ENCODE measurements at regions not wholly inside any gene's neighbourhood (a gene's known extent, or its start where the extent isn't known, plus 50 kb on each side); places are given as distances from the start of the nearest gene placed in this dataset.

DNA sequence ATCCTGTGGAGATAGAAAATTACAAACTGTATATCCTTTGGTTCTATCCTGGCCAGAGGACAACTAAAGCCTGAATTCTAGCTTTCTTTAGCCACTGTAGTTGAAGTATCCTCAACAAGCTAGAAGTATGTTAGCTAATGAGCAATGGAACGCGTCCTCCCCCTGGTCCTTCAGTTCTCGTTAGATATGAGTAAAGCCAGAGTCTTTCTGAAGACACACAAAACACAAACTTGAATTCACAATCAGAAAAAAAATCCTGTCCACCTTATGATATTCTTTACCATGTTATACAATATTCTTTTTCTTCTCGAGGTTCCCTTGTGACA is 1527.0 kb upstream of the SLC10A2 start:
- Histone ChIP-seq H3K56ac (replicated peaks; ENCODE audit: insufficient read length, low read depth, low read length) (no peak overlapping the region), H3K36me3 (ENCODE audit: control insufficient read depth in 2 of 4, insufficient read depth in 4 of 4, low read length in 3 of 4) (no peaks in the 10 kb centered on the region), H3K4ac (replicated peaks; ENCODE audit: insufficient read length, low read depth, low read length) (no peak overlapping the region), H3K79me2 (ENCODE audit: control insufficient read depth in 1 of 2, insufficient read depth in 2 of 2, low read length in 2 of 2) (no peaks in the 10 kb centered on the region), H3K4me2 (ENCODE audit: insufficient read depth in 1 of 2, low read depth in 2 of 2, low read length in 2 of 2) (no peak overlapping the region), H4K8ac (ENCODE audit: extremely low read depth, insufficient read depth, low read length) (no peak overlapping the region), H2BK15ac (ENCODE audit: low read length) (no peak overlapping the region), H2BK5ac (ENCODE audit: low read depth, low read length) (no peak overlapping the region), H2BK120ac (replicated peaks; ENCODE audit: low read depth, low read length) (no peak overlapping the region), H2BK12ac (ENCODE audit: low read depth, low read length) (no peak overlapping the region), H3K14ac (ENCODE audit: insufficient read length) (no peak overlapping the region), H3K4me3 (ENCODE audit: extremely low read depth in 1 of 4, insufficient read depth in 2 of 4, low read depth in 3 of 4, low read length in 4 of 4) (no peak overlapping the region), H4K20me1 (replicated peaks in 1 of 2; ENCODE audit: control insufficient read depth in 1 of 2, insufficient read depth in 2 of 2, low read length in 2 of 2) (no peaks in the 10 kb centered on the region), H3K18ac (ENCODE audit: extremely low read depth, low read length) (no peak overlapping the region), H2AFZ (ENCODE audit: low read length) (no peak overlapping the region), H2BK20ac (ENCODE audit: low read length) (no peak overlapping the region), H3K79me1 (ENCODE audit: low read depth, low read length) (no peaks in the 10 kb centered on the region), H4K91ac (replicated peaks; ENCODE audit: insufficient read length, low read length) (no peak overlapping the region), H3K9me3 (ENCODE audit: insufficient read depth in 2 of 2, low read depth in 1 of 2, low read length in 1 of 2) (no peaks in the 10 kb centered on the region), H4K5ac (ENCODE audit: insufficient read length, low read depth, low read length) (no peak overlapping the region), H3K9ac (replicated peaks in 1 of 4; ENCODE audit: extremely low read depth in 1 of 4, low read depth in 3 of 4, low read length in 3 of 4) (no peak overlapping the region), H3K27ac (ENCODE audit: low read depth, low read length) (no peak overlapping the region), H3K27me3 (replicated peaks in 1 of 4; ENCODE audit: control insufficient read depth in 3 of 4, extremely low read depth in 1 of 4, insufficient read depth in 3 of 4, low read length in 3 of 4) (no peaks in the 10 kb centered on the region), H3K23ac (ENCODE audit: insufficient read length) (no peak overlapping the region), H2AK5ac (ENCODE audit: low read depth, low read length) (no peak overlapping the region), H3K23me2 (ENCODE audit: low read depth, low read length) (no peaks in the 10 kb centered on the region), H3K4me1 (replicated peaks in 1 of 4; ENCODE audit: control insufficient read depth in 3 of 4, insufficient read depth in 4 of 4, low read length in 3 of 4) (no peaks in the 10 kb centered on the region)
- ChIA-PET POLR2A (ENCODE audit: partially characterized antibody) (no interaction called here), CTCF (ENCODE audit: partially characterized antibody) (interaction anchor here (0.6 to 1.0 kb wide), 3 partner anchors 15 to 957 kb away, joined by 3 read pairs; no protein-coding TSS in a partner anchor)
- TF ChIP-seq, protein P1, sequence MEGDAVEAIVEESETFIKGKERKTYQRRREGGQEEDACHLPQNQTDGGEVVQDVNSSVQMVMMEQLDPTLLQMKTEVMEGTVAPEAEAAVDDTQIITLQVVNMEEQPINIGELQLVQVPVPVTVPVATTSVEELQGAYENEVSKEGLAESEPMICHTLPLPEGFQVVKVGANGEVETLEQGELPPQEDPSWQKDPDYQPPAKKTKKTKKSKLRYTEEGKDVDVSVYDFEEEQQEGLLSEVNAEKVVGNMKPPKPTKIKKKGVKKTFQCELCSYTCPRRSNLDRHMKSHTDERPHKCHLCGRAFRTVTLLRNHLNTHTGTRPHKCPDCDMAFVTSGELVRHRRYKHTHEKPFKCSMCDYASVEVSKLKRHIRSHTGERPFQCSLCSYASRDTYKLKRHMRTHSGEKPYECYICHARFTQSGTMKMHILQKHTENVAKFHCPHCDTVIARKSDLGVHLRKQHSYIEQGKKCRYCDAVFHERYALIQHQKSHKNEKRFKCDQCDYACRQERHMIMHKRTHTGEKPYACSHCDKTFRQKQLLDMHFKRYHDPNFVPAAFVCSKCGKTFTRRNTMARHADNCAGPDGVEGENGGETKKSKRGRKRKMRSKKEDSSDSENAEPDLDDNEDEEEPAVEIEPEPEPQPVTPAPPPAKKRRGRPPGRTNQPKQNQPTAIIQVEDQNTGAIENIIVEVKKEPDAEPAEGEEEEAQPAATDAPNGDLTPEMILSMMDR (IDR thresholded peaks at IDR 0.05; ENCODE audit: control extremely low read depth in 1 of 3, insufficient read depth in 1 of 3, low read depth in 1 of 3, low read length in 3 of 3) = no peak
- WGBS, 2 experiments (ENCODE audit: extremely low coverage in 1 of 2, insufficient coverage in 1 of 2, insufficient read length in 1 of 2, insufficient replicate concordance in 2 of 2, low coverage in 1 of 2, low lambda C conversion rate in 2 of 2, missing lambda C conversion rate in 1 of 2) = 94% methylated on average over 4 of the region's 4 CpGs; no CpG with 5 or more reads in 1 of the 2 experiments
- FAIRE-seq = no peak
- no peak for DNase-seq (ENCODE audit: low read depth in 1 of 2, low spot score in 2 of 2)
